ENCODE measurements at regions not wholly inside any gene's neighbourhood (a gene's known extent, or its start where the extent isn't known, plus 50 kb on each side); places are given as distances from the start of the nearest gene placed in this dataset.

GRCh38 chr4:29121586-29121985, 1598.6 kb upstream of the PCDH7 start:
- Histone ChIP-seq H3K4me1 (no peaks in the 10 kb centered on the region), H3K27ac (replicated peaks) (no peak overlapping the region), H3K4me3 (no peak overlapping the region), H3K27me3 (ENCODE audit: low read depth) (no peaks in the 10 kb centered on the region), H3K36me3 (no peaks in the 10 kb centered on the region), H3K9me3 (replicated peaks) (no peaks in the 10 kb centered on the region)
- no peak for DNase-seq
- TF ChIP-seq CTCF (IDR thresholded peaks at IDR 0.05; ENCODE audit: borderline replicate concordance) = no peak
- intact Hi-C loops (cut with micrococcal nuclease) = no loop called here

- intact Hi-C loops (cut with micrococcal nuclease) = no loop called here
- Histone ChIP-seq H3K27ac (replicated peaks) (no peak overlapping the region), H3K27me3 (ENCODE audit: low read depth) (no peaks in the 10 kb centered on the region), H3K4me1 (no peaks in the 10 kb centered on the region), H3K4me3 (no peak overlapping the region), H3K36me3 (no peaks in the 10 kb centered on the region), H3K9me3 (replicated peaks) (no peaks in the 10 kb centered on the region)
- no peak for DNase-seq
- no peak for TF ChIP-seq CTCF (IDR thresholded peaks at IDR 0.05; ENCODE audit: borderline replicate concordance)
Observed at GRCh38 chr4:29128810-29129209, 1591.4 kb upstream of the PCDH7 start.

GRCh38 chr4:29131304-29131703, 1588.9 kb upstream of the PCDH7 start:
- intact Hi-C loops (cut with micrococcal nuclease) = no loop called here
- TF ChIP-seq CTCF (IDR thresholded peaks at IDR 0.05; ENCODE audit: borderline replicate concordance) = peak; percentile 27
- H3K9me3 ChIP-seq (replicated peaks) = peaks cover 6% of the 10 kb centered on the region
- no peaks in the 10 kb centered on the region for H3K27me3 ChIP-seq (ENCODE audit: low read depth)
- no peaks in the 10 kb centered on the region for H3K4me1 ChIP-seq
- DNase-seq = no peak
- H3K4me3 ChIP-seq = no peak overlapping the region
- H3K36me3 ChIP-seq = no peaks in the 10 kb centered on the region
- H3K27ac ChIP-seq (replicated peaks) = no peak overlapping the region

- Histone ChIP-seq H3K27me3 (ENCODE audit: low read depth) (no peaks in the 10 kb centered on the region), H3K4me1 (no peaks in the 10 kb centered on the region), H3K9me3 (replicated peaks) (no peaks in the 10 kb centered on the region), H3K27ac (replicated peaks) (no peak overlapping the region), H3K36me3 (no peaks in the 10 kb centered on the region), H3K4me3 (no peak overlapping the region)
- intact Hi-C loops (cut with micrococcal nuclease) = no loop called here
- TF ChIP-seq CTCF (IDR thresholded peaks at IDR 0.05; ENCODE audit: borderline replicate concordance) = no peak
- no peak for DNase-seq
Observed at GRCh38 chr4:29142708-29143107, 1577.5 kb upstream of the PCDH7 start.

- no peaks in the 10 kb centered on the region for H3K4me1 ChIP-seq
- DNase-seq = no peak
- H3K4me3 ChIP-seq = no peak overlapping the region
- TF ChIP-seq CTCF (IDR thresholded peaks at IDR 0.05; ENCODE audit: borderline replicate concordance) = no peak
- no peak overlapping the region for H3K27ac ChIP-seq (replicated peaks)
- H3K9me3 ChIP-seq (replicated peaks) = no peaks in the 10 kb centered on the region
- intact Hi-C loops (cut with micrococcal nuclease) = no loop called here
- no peaks in the 10 kb centered on the region for H3K27me3 ChIP-seq (ENCODE audit: low read depth)
- no peaks in the 10 kb centered on the region for H3K36me3 ChIP-seq
Observed at GRCh38 chr4:29151584-29151983, 1568.6 kb upstream of the PCDH7 start.

GRCh38 chr4:29153642-29154041, 1566.5 kb upstream of the PCDH7 start:
- Histone ChIP-seq H3K36me3 (no peaks in the 10 kb centered on the region), H3K9me3 (replicated peaks) (peaks cover 14% of the 10 kb centered on the region), H3K4me1 (no peaks in the 10 kb centered on the region), H3K27me3 (ENCODE audit: low read depth) (no peaks in the 10 kb centered on the region), H3K27ac (replicated peaks) (no peak overlapping the region), H3K4me3 (no peak overlapping the region)
- DNase-seq = no peak
- no peak for TF ChIP-seq CTCF (IDR thresholded peaks at IDR 0.05; ENCODE audit: borderline replicate concordance)
- intact Hi-C loops (cut with micrococcal nuclease) = no loop called here
